HG02763 (cell line): ENCODE measurements at regions not wholly inside any gene's neighbourhood (a gene's known extent, or its start where the extent isn't known, plus 50 kb on each side); places are given as distances from the start of the nearest gene placed in this dataset.
"Not testable (repeated sequence)": the region's sequence is repeated elsewhere in the genome, so short reads cannot be mapped to it uniquely, and the experiment has no call there.

Source experiments
- ATAC-seq: cut with Tn5 transposase; IDR thresholded peaks from one replicate; pipeline ENCODE4 v1.9.1; 2021; ENCODE audit warnings: mild to moderate bottlenecking, moderate library complexity; ENCODE audit not compliant: unreplicated experiment

DNA sequence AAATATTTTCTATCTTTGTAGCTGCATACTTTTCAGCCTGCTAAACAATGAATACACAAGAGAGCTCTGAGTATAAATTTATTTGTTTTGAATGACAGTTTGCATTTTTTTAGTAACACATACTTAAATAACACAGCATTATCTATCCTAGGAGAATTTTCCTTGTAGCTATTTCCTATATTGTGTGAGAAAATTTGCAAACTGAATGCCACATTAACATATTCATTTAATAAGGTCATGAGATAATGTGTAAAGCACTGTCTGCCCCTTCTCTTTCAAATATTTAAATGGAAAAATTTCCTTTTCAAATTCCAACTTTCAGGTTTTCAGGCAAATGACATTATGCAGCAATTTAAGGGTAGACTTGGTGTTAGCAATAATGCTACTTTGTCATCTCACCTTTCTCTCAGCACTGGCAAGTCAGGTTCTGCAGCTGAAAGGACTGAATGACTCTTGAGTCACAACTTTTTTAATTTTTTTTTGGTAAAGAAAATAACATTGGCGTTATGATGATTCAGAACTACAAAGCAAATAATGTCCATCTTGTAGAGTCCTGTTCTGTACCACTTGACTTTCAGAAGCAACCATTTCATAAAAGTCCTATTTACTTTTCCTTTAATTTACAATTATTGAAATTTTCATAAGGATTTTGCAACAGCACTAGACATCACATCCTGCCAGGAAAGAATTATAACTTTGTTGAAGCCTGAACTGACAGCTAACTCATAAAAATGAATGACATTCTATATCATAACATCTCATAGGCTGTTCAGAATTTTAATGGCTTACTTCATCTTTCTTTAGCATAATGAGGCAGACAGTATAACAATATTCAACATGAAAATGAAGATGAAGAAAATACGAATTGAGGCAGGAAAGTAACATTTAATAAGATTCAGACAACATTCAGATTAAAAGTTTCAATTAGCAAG is 681.6 kb upstream of the SEMA6D start:
- ATAC-seq, result no peak

DNA sequence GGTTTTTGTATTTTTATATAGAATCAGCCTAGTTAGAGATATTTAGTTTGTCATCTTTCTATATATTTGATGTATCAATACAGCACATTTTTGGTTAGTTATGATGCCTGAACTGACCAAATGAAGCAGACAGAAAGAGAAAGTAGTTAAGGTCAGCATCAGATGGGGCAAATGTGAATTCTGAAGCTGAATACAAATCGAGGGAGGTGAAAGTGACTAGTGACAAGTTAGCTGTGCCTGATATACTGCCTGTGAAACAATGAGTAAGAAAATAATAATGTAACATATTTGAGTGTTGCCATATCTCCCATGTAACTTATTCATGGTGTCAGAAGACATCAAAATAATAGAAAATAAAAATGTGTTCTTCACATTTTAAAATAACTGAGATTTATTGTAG is 680.3 kb upstream of the SEMA6D start:
- ATAC-seq, result no peak

DNA sequence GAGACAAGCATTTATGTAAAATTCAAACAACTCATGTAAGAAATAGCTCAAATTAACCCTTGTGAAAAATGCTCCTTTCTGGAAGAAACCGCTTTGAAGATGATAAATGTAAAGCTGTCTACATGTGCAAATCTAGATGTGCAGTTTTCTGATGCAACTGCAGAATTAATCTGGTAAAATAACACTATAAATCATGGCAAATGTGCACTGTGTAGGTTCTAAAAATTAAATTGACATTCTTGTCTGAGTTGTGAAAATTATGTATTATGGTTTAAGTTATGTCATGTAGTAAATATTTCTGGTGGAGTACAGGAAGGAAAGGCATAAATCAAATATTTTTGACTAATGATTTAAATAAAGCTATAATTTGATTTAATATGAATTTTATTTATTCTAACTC is 678.1 kb upstream of the SEMA6D start:
- no peak for ATAC-seq

DNA sequence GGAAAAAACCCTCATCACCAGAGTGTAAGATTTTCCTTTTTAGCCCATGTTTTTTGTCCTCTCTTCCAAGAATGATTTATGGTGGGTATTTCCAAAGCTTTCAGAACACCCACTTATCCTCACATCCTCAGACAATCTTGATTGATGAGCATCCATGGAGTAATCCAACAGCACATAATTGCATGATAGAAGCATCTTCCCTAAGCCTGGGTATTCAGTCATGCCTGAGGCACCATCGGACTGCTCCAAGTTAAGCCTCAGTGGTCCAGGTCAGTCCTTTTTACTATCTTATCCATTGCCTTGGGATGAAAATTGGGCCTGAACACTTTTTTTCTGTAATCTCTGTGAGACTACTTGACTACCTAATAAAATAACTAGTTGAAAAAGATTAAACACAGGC is 676.0 kb upstream of the SEMA6D start:
- ATAC-seq, result no peak

DNA sequence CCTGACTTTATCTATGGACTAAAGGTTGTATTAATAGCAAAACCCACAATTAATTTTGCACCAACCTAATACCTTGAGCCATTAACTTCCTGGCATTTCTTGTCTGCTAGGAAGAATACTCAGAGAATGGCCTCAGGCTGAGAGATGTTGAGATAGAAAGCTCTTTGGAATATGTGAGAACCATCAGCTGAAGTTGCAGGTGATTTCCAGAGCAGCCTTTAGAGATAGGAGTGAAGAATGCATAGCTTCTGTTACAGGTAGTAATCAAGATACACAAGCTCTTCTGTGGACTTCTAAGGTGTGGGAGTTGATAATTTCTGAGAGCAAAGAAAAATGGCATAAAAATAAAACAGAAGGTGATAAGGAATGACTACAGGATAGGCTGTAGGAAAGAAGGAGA is 669.3 kb upstream of the SEMA6D start:
- not testable (repeated sequence) for ATAC-seq

DNA sequence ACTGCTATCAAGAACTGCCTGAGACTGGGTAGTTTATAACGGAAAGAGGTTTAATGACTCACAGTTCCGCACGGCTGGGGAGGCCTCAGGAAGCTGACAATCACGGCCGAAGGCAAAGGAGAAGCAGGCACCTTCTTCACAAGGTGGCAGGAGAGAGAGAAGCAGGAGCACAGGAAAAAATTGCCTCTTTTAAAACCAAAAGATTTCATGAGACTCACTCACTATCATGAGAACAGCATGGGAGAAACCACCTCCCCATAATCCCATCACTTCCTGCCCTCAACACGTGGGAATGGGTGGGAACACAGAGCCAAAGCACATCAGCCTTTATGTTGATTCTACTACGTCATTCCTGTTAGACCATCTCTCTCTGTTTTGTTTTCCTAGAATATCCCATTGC is 650.9 kb upstream of the SEMA6D start:
- no peak for ATAC-seq

DNA sequence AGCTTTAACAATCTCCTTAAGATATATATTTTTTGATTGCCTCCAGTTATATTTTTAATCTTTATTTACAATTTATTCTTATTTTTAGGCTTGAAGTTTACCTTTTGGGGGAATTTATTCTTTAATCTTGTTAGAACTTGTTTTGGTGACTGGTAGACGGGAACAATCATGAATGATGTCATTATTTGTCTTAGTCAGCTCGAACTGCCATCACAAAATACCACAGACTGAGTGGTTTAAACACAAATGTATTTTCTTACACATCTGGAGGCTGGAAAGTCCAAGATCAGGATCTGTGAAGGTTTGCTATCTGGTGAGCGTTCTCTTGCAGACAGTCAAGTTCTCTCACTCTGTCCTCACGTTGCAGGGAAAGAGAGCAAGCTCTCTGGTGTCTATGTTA is 639.5 kb upstream of the SEMA6D start:
- ATAC-seq, result not testable (repeated sequence)

DNA sequence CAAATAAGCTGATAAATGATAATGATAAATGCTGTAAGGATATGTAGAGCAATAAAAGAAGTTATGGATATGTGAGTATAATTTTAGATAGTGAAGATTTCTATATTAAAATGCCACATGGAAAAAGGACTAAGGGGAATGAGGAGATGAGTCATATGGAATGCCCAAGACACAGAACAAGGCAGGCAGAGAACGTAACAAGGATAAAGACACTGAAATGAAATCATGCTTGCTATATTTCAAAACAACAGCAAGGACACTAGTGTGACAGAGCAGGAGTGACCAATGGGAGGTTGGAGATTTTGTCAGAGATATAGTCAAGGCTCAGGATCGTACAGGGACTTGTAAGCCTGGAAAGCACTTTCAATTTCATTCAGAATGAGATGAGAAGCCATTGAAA is 621.5 kb upstream of the SEMA6D start:
- no peak for ATAC-seq

DNA sequence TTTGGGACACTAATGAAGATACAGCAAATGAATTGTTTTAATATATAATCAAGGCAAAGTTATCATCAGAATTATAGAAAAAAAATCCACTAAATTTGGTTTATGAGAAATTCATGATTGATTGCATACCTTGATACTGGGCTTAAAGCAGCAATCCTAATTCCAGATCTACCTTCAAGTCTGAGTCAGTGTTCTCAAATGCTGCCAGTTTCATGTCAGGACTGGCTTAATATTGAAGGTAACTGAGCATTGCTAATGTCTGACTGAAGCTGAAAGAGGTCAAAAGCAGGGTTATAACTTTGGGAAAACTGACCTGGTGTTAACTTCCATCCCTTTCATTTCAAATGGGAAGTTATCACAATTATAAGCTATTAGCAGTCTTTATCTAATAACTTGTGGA is 618.8 kb upstream of the SEMA6D start:
- not testable (repeated sequence) for ATAC-seq

DNA sequence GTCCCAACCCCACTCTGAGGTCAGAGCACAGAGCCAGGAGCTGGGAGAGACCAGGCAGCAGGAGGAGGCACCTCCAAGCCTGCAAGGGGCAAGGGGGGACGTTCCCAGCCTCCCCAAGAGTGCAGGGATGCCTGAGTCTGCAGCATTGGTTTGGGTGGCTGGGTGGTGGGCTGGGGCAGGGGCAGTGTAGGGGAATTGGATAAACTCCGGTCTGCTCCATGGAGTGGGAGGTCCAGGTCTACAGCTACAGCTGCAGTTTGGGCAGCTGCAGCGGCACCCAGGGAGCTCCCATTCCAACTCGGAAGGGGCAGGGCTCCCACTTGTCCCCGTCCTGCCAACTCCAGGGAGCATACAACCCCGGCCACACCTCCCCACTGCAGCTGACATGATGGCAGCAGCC is 617.5 kb upstream of the SEMA6D start:
- not testable (repeated sequence) for ATAC-seq

DNA sequence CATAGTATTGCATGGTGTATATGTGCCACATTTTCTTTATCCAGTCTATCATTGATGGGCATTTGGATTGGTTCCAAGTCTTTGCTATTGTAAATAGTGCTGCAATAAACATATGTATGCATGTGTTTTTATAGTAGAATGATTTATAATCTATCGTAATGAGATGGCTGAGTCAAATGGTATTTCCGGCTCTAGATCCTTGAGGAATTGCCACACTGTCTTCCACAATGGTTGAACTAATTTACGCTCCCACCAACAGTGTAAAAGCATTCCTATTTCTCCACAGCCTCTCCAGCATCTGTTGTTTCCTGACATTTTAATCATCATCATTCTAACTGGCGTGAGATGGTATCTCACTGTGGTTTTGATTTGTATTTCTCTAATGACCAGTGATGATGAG is 608.5 kb upstream of the SEMA6D start:
- not testable (repeated sequence) for ATAC-seq

DNA sequence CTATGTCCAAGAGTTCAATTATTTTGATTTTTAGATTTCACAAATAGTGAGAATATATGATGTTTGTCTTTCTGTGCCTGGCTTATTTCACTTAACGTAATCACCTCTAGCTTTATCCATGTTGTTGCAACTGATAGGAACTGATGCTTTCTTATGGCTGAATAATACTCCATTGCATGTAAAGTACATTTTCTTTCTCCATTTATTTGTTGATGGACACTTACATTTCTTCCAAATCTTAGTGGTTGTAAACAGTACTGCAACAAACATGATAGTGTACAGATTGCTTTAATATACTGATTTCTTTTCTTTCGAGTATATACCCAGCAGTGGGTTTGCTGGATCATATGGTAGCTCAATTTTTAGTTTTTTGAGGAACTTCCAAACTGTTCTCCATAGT is 600.6 kb upstream of the SEMA6D start:
- ATAC-seq, result no peak

DNA sequence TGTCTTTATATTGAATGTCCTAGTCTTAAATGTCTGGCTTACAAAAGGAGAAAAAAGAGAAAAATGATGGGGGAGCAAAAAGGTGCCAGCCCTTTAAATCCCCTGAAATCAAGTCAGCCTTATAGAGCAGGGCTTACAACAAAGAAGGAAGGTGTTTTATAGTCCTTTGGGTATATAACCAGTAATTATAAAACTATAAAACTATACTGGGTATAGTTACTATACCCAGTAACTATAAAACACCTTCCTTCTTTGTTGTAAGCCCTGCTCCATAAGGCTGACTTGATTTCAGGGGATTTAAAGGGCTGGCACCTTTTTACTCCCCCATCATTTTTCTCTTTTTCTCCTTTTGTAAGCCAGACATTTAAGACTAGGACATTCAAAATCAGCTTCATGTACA is 598.0 kb upstream of the SEMA6D start:
- no peak for ATAC-seq

DNA sequence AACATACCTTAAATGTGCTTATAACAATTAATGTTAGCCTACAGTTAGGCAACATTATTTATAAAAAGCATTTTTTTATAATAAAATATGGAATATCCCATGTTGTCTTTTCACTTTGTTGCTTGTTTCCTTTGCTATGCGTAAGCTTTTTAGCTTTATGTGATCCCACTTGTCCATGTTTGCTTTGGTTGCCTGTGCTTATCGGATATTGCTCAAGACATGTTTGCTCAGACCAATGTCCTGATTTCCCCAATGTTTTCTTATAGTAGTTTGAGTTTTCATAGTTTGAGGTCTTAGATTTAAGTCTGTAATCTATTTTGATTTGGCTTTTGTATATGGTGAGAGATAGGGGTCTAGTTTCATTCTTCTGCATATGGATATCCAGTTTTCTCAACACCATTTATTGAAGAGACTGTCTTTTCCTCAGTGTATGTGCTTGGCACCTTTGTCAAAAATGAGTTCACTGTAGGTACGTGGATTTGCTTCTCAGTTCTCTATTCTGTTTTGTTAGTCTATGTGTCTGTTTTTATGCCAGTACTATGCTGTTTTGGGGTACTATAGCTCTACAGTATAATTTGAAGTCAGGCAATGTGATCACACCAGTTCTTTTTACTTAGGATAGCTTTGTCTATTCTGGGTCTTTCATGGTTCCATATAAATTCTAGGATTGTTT is 592.7 kb upstream of the SEMA6D start:
- ATAC-seq, result no peak

DNA sequence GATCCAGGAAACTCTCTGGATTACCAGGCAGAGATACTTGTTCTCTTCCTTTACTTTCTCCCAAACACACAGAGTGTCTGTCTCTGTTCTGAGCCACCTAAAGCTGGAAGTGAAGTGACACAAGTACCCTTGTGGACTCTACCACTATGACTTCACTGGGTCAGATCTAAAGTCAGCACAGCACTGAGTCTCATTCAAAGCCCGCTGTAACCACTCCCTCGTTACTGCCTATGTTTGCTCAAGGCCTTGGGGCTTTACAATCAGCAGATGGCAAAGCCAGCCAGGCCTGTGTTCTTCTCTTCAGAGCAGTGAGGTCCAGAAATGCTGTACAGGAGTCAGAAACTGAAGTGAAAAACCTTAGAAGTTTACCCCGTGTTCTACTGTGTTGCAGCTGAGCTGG is 588.3 kb upstream of the SEMA6D start:
- no peak for ATAC-seq

DNA sequence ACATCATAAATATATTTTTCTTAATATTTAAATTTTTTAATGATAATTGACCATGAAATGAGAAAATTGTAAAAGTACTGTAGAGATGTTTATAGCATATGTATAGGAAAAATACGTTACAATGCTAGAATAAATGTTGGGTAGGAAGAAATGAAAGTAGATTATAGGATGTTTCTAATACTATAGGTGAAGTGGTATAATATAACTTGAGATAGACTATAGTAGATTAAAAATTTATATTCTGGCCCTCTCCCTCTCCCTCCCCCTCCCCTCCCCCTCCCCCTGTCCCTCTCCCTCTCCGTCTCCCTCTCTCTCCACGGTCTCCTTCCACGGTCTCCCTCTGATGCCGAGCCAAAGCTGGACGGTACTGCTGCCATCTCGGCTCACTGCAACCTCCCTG is 585.9 kb upstream of the SEMA6D start:
- not testable (repeated sequence) for ATAC-seq

DNA sequence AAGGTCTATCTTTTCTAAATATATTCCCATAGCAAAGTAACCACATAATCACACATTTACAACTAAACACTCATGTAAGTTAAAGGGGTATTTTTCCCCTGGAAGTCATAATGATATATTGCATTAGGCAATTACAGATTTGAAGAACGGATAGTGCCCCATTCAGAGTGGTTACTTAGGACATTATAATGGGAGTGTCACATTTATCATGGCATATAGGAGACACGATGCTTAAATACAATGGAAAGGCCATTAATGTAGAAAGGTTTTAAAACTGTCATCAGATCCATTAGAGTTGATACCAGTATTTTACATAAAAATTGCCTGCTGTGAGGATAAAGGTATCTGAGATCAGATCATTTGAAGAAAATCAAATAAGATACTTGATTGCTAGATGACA is 582.0 kb upstream of the SEMA6D start:
- ATAC-seq, result no peak

DNA sequence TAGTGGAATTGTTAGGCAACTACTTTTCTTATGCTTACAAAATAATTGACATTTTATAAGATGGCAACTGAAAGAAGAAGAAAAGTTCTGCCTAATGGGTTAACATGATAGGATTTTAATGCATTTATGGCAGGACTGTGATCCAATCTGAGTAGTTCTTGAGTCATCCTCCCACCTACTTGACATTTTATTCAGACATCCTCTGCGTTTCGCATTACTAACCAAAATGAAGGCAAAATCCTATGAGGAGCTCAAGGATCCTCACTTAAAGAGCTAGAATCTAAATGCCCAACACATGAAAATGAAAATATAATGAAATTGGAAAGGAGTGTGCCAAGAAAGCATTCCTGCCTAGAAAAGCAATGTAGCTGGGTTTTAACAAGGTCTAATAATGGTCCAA is 581.1 kb upstream of the SEMA6D start:
- ATAC-seq, result no peak

DNA sequence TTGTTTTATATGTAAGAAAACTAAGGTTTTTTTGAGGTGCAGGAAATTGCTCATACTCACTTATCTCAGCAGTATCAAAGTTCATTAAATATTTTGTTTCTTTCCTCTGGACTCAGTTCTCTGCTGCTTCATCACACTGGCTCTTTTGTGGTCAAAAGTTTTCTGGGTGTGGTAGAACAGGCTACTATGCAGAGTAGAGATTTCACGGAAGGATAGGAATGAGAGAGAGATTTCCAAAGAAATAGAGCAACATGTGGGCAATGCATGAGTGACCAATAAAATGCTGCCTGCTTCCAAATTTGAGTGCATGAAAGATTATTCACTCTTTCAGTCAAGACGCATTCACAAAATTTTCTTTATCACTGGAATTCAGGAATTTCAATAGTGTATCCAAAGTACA is 577.3 kb upstream of the SEMA6D start:
- no peak for ATAC-seq

DNA sequence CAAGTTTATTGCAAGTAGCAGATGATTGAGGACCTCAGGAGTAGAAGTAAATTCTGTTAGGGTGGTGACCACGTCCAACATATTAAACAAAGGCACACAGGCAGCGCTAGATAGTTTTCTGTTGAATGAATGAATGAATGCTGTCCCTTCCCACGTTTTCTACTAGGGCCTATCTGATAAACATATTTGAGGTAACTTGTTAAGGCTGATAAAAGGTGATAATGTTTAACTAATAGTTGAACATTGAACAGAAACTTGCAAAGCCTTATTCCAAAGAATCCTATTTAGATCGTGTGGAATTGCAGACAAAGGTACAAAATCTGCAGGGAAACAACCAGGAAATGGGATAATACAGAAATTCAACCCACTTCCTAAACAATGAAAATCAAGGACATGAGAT is 559.5 kb upstream of the SEMA6D start:
- ATAC-seq, result no peak

DNA sequence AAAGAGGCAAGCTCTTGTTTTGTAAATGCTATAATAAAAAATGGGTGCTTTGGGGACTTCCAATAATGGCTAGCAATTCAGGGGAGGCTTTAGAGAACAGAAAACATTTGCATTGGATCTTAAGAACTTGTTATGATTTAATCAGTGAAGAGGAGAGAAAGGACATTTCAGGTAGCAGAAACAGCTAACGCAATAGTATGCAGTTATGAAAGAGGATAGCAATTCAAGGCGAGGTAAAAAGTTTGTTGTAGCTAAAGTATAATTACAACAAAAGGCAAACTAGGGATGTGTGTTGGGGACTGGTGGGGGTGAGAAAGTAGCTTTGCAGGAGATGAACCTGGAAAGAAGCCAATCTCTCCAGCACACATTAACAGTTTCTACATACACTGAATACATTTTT is 558.7 kb upstream of the SEMA6D start:
- ATAC-seq, result no peak

DNA sequence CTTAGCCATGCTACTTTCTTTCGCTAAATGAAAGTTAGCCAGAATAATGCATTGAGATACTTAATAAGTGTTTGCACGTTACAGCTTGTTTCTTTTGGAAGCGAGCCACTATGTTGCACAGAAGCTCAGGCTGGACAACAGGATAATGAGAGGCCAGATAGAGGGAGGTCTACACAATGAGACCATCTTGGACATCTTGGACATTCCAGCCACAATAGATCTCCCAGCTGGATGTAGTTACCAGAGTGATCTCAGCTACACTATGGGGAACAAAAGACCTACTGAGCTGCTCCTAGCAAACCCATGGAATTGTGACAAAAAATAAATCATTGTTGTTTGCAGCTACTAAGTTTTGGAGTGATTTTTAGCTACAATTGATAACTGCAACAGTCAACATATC is 540.1 kb upstream of the SEMA6D start:
- no peak for ATAC-seq
